ENCODE measurements at regions not wholly inside any gene's neighbourhood (a gene's known extent, or its start where the extent isn't known, plus 50 kb on each side); places are given as distances from the start of the nearest gene placed in this dataset.

DNA sequence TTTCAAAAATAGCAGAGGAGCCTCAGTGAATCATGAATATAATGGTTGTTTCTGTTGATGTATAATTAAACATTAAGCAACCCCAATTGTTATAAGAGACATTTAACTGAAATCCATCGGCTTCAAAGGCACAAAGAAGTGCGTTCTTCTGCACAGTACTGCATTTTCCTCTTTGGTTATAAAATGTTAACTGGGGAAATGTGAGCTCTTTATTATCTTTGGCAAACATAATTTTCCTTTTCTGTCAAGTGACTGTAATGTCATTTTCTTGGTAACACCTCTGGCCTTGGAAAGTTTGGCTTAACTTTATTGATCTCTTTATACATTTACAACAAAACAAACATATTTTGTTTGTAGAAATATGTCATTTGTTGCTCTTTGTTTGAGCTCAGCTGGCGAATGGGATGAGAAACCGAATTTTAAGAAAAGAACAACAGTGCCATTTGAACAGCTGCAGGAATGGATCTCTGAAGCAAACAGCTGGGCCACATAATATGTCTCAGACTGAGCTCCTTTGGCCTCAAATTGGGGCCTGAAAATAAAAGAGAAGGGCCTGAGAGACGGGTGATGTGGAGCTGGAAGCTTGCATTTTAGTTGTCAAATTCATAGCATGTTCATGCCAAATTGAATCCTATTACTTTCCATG lies 427.0 kb upstream of the SPTLC3 start:
- H3K4me1 ChIP-seq (replicated peaks in 1 of 2; ENCODE audit: control insufficient read depth in 2 of 2, insufficient read depth in 2 of 2, low read length in 2 of 2) = no peaks in the 10 kb centered on the region
- H3K79me2 ChIP-seq (ENCODE audit: control insufficient read depth, insufficient read depth, low read length) = no peaks in the 10 kb centered on the region
- no peak overlapping the region for H3K4me3 ChIP-seq
- BruUV-seq (replicated peaks) = no TSS peak
- intact Hi-C loops (cut with micrococcal nuclease) (no loop called here), in situ Hi-C loops (cut with MboI) (no loop called here)
- no peak overlapping the region for H3K27ac ChIP-seq (ENCODE audit: extremely low read depth, low read depth, low read length)
- TF ChIP-seq VEZF1 (CRISPR knock-in tag; IDR thresholded peaks at IDR 0.05) = no peak
- TF ChIP-seq ZNF121 (CRISPR knock-in tag; conservative IDR thresholded peaks at IDR 0.05) = no peak
- no peak for TF ChIP-seq CCNT2 (IDR thresholded peaks at IDR 0.05; ENCODE audit: borderline replicate concordance, extremely low read depth, insufficient read length, low read depth, low read length)
- TF ChIP-seq FOXA1 (IDR thresholded peaks at IDR 0.05; ENCODE audit: borderline replicate concordance) = no peak
- TF ChIP-seq KDM4B (IDR thresholded peaks at IDR 0.05; ENCODE audit: borderline replicate concordance in 2 of 2, low read depth in 1 of 2) = no peak
- no peak for TF ChIP-seq RBM22 (IDR thresholded peaks at IDR 0.05; ENCODE audit: low read depth, low read length, poor library complexity, severe bottlenecking)
- no peak for TF ChIP-seq ZNF12 (CRISPR knock-in tag; IDR thresholded peaks at IDR 0.05)
- no peak for TF ChIP-seq PHF20 (IDR thresholded peaks at IDR 0.05; ENCODE audit: partially characterized antibody)
- TF ChIP-seq SREBF1 (IDR thresholded peaks at IDR 0.05; ENCODE audit: borderline replicate concordance, low read depth, low read length) = no peak
- no peak for TF ChIP-seq ILF3 (IDR thresholded peaks at IDR 0.05; ENCODE audit: borderline replicate concordance)
- no peak for TF ChIP-seq ZNF407 (IDR thresholded peaks at IDR 0.05; ENCODE audit: low read depth)
- H3K27me3 ChIP-seq (ENCODE audit: control insufficient read depth in 2 of 2, insufficient read depth in 2 of 2, low read length in 2 of 2) = no peaks in the 10 kb centered on the region
- H4K20me1 ChIP-seq (replicated peaks; ENCODE audit: control insufficient read depth, insufficient read depth, low read length) = no peaks in the 10 kb centered on the region
- H3K36me3 ChIP-seq (ENCODE audit: control insufficient read depth, insufficient read depth, low read length) = no peaks in the 10 kb centered on the region
- POLR2A ChIA-PET = no interaction called here
- no peak for DNase-seq (ENCODE audit: extremely low read depth in 1 of 4, low spot score in 3 of 4)
- CTCF ChIA-PET (ENCODE audit: low intra/inter-chr PET ratio) = no interaction called here
- 0% methylated on average over 5 of the region's 5 CpGs for WGBS (ENCODE audit: insufficient coverage, low coverage, missing lambda C conversion rate)
- no peak overlapping the region for H2AFZ ChIP-seq (ENCODE audit: low read depth, low read length)
- no peak for ATAC-seq
- no peaks in the 10 kb centered on the region for H3K9me3 ChIP-seq (replicated peaks; ENCODE audit: control insufficient read depth, insufficient read depth, low read depth, low read length)
- no peak overlapping the region for H3K9ac ChIP-seq (ENCODE audit: insufficient read depth in 1 of 2, low read depth in 2 of 2, low read length in 2 of 2)
- no peak for FAIRE-seq
- H3K4me2 ChIP-seq (ENCODE audit: insufficient read depth, low read length) = no peak overlapping the region
- H3K9me1 ChIP-seq (ENCODE audit: control insufficient read depth, insufficient read depth, low read length) = no peaks in the 10 kb centered on the region
